IMR-90 (cell line): ENCODE measurements at regions not wholly inside any gene's neighbourhood (a gene's known extent, or its start where the extent isn't known, plus 50 kb on each side); places are given as distances from the start of the nearest gene placed in this dataset.

Experiments
- ATAC-seq: fragments of 200-7000 bp; cut with Tn5 transposase; 2 replicates; pipeline ENCODE4 v1.9.1; 2020; ENCODE audit warnings: low read depth, mild to moderate bottlenecking, moderate library complexity
- BruUV-seq: library from RNA; stranded (reverse); fragments of 400-500 nt; replicated peaks from 2 replicates; lab custom pipeline; 2021; lab: Mats Ljungman, UMichigan
- CTCF ChIA-PET: fragments of 300-600 bp; formaldehyde crosslinking; extraction: SDS; loops from one replicate; lab custom pipeline; 2021; ENCODE audit warnings: antibody characterized with exemption; lab: Yijun Ruan, JAX
- POLR2A ChIA-PET: fragments of 300-600 bp; sonication (Branson Sonifier 250); formaldehyde crosslinking; loops from one replicate; lab custom pipeline; 2022; ENCODE audit warnings: antibody characterized with exemption; ENCODE audit not compliant: unreplicated experiment; lab: Charles Lee
- DNase-seq: peaks from one replicate; pipeline ENCODE4 v3.0.0; 2013
- H2AFZ ChIP-seq: replicated peaks from 2 replicates; pipeline ENCODE3; 2013; ENCODE audit warnings: low read length, mild to moderate bottlenecking; ENCODE audit not compliant: poor library complexity
- H2AK5ac ChIP-seq: 2 replicates; pipeline ENCODE4 v1.6.1; 2013; ENCODE audit warnings: low read depth, low read length, inconsistent platforms
- H2AK9ac ChIP-seq: replicated peaks from 2 replicates; pipeline ENCODE3; 2013; ENCODE audit warnings: mild to moderate bottlenecking, low read depth, low read length, moderate library complexity; ENCODE audit not compliant: poor library complexity
- H2BK120ac ChIP-seq: 2 replicates; pipeline ENCODE4 v1.6.1; 2013; ENCODE audit warnings: low read depth, low read length, inconsistent platforms
- H2BK15ac ChIP-seq: 3 replicates; pipeline ENCODE4 v1.6.1; 2013; ENCODE audit warnings: low read depth, low read length, inconsistent platforms
- H2BK20ac ChIP-seq: 2 replicates; pipeline ENCODE4 v1.6.1; 2013; ENCODE audit warnings: low read depth, mild to moderate bottlenecking, inconsistent platforms, low read length, moderate library complexity
- H2BK5ac ChIP-seq: 2 replicates; pipeline ENCODE4 v1.6.1; 2013; ENCODE audit warnings: mild to moderate bottlenecking, low read depth, low read length, inconsistent platforms; ENCODE audit not compliant: poor library complexity, severe bottlenecking
- H3K14ac ChIP-seq: replicated peaks from 2 replicates; pipeline ENCODE4 v1.6.1; 2013; ENCODE audit warnings: low read depth, low read length, inconsistent platforms
- H3K18ac ChIP-seq: 2 replicates; pipeline ENCODE4 v1.6.1; 2013; ENCODE audit warnings: low read depth, low read length, control low read depth
- H3K23ac ChIP-seq: 2 replicates; pipeline ENCODE4 v1.6.1; 2013; ENCODE audit warnings: low read depth, low read length, inconsistent platforms
- H3K27ac ChIP-seq: 2 replicates; pipeline ENCODE4 v1.5.1; 2013; ENCODE audit warnings: mild to moderate bottlenecking, control low read depth, low read length; ENCODE audit not compliant: insufficient read depth
- H3K27me3 ChIP-seq: 2 replicates; pipeline ENCODE4 v1.6.1; 2013; ENCODE audit warnings: low read length; ENCODE audit not compliant: control insufficient read depth, insufficient read depth
- H3K36me3 ChIP-seq: 2 replicates; pipeline ENCODE4 v1.6.1; 2013; ENCODE audit warnings: low read length, mixed read lengths; ENCODE audit not compliant: control insufficient read depth, insufficient read depth
- H3K4ac ChIP-seq: 2 replicates; pipeline ENCODE4 v1.6.1; 2013; ENCODE audit warnings: low read depth, low read length, inconsistent platforms
- H3K4me1 ChIP-seq: 2 replicates; pipeline ENCODE4 v1.6.1; 2013; ENCODE audit warnings: low read length, mixed read lengths; ENCODE audit not compliant: control insufficient read depth, insufficient read depth
- H3K4me2 ChIP-seq: 2 replicates; pipeline ENCODE4 v1.6.1; 2013; ENCODE audit warnings: low read depth, mild to moderate bottlenecking, control low read depth, low read length, moderate library complexity
- H3K4me3 ChIP-seq: 2 replicates; pipeline ENCODE4 v1.5.1; 2013; ENCODE audit warnings: low read depth, mild to moderate bottlenecking, control low read depth, low read length, moderate library complexity; ENCODE audit not compliant: insufficient read depth
- H3K56ac ChIP-seq: 2 replicates; pipeline ENCODE4 v1.6.1; 2013; ENCODE audit warnings: low read length, inconsistent platforms; ENCODE audit not compliant: insufficient read depth; ENCODE audit errors: extremely low read depth
- H3K79me1 ChIP-seq, 2 experiments: 2 replicates each; pipeline ENCODE4 v1.6.1; 2013; ENCODE audit warnings: low read length in 2 of 2, inconsistent platforms in 1 of 2, low read depth in 1 of 2
- H3K9ac ChIP-seq: 2 replicates; pipeline ENCODE4 v1.6.1; 2013; ENCODE audit warnings: low read depth, low read length, control low read depth
- H3K9me1 ChIP-seq: 2 replicates; pipeline ENCODE4 v1.6.1; 2013; ENCODE audit warnings: low read length, inconsistent platforms; ENCODE audit not compliant: insufficient read depth
- H3K9me3 ChIP-seq: 2 replicates; pipeline ENCODE4 v1.6.1; 2013; ENCODE audit warnings: low read length; ENCODE audit not compliant: control insufficient read depth, insufficient read depth
- H4K20me1 ChIP-seq: 2 replicates; pipeline ENCODE4 v1.6.1; 2013; ENCODE audit warnings: low read length, inconsistent platforms; ENCODE audit not compliant: insufficient read depth
- H4K5ac ChIP-seq: 2 replicates; pipeline ENCODE4 v1.6.1; 2013; ENCODE audit warnings: mild to moderate bottlenecking, low read depth, low read length, control low read depth
- H4K8ac ChIP-seq, 2 experiments: 2 replicates each; pipeline ENCODE4 v1.6.1; 2013; ENCODE audit warnings: low read depth in 2 of 2, low read length in 2 of 2, control low read depth in 1 of 2, inconsistent platforms in 1 of 2
- H4K91ac ChIP-seq: 2 replicates; pipeline ENCODE4 v1.6.1; 2013; ENCODE audit warnings: low read depth, low read length, inconsistent platforms; ENCODE audit not compliant: insufficient read depth
- CEBPB ChIP-seq: IDR thresholded peaks from 2 replicates; pipeline ENCODE4 v1.6.1; 2012; ENCODE audit warnings: low read depth, low read length, improper control_type of control experiment
- FOS ChIP-seq: fragments of 150-350 bp; IDR thresholded peaks from 2 replicates; pipeline ENCODE4 v1.6.1; 2016; ENCODE audit warnings: low read depth, low read length
- MXI1 ChIP-seq: IDR thresholded peaks from 2 replicates; pipeline ENCODE4 v1.6.1; 2012; ENCODE audit warnings: low read depth, mild to moderate bottlenecking, low read length, moderate library complexity, borderline replicate concordance
- POLR2A ChIP-seq: IDR thresholded peaks from 2 replicates; pipeline ENCODE4 v1.6.1; 2012; ENCODE audit warnings: mild to moderate bottlenecking, low read depth, low read length
- RAD21 ChIP-seq: IDR thresholded peaks from 2 replicates; pipeline ENCODE4 v1.6.1; 2012; ENCODE audit warnings: low read length, improper control_type of control experiment
- RCOR1 ChIP-seq: IDR thresholded peaks from 2 replicates; pipeline ENCODE4 v1.6.1; 2012; ENCODE audit warnings: mild to moderate bottlenecking, low read length, improper control_type of control experiment; ENCODE audit not compliant: insufficient replicate concordance
- RFX5 ChIP-seq: IDR thresholded peaks from 2 replicates; pipeline ENCODE4 v1.8.0; 2012; ENCODE audit warnings: low read depth, mild to moderate bottlenecking, low read length, moderate library complexity
- SMC3 ChIP-seq: fragments of 150-350 bp; IDR thresholded peaks from 2 replicates; pipeline ENCODE4 v1.6.1; 2016; ENCODE audit warnings: low read depth, mild to moderate bottlenecking, antibody characterized with exemption, low read length, moderate library complexity
- WGBS, 2 experiments: methylation state at CpG; one replicate each; pipeline versions ENCODE4 v1.1.5 to v1.1.7; 2013; ENCODE audit warnings: missing lambda C conversion rate in 2 of 2; ENCODE audit not compliant: insufficient read length in 1 of 2; ENCODE audit errors: extremely low coverage in 2 of 2; 5-methylcytosine and 5-hydroxymethylcytosine counted together
- dilution Hi-C: fragments of 300-500 bp; cut with HindIII; formaldehyde crosslinking; loops from one replicate; pipeline ENCODE4 v1.14.3; 2018; ENCODE audit warnings: low sequenced_read_pairs; ENCODE audit not compliant: unreplicated experiment
- in situ Hi-C: fragments of 300-500 bp; cut with MboI; formaldehyde crosslinking; loops from 3 replicates; pipeline ENCODE4 v1.14.3; 2019; ENCODE audit warnings: low sequenced_read_pairs, inconsistent platforms, mixed read lengths
- intact Hi-C: fragments of 100-400 bp; cut with micrococcal nuclease; formaldehyde crosslinking; loops from 2 replicates; pipeline ENCODE4 v1.10.0; 2022
- TF ChIP-seq, protein P1 (sequence below): fragments of 150-350 bp; IDR thresholded peaks from 2 replicates; pipeline ENCODE4 v1.6.1; 2016; ENCODE audit warnings: low read depth, mild to moderate bottlenecking, low read length, moderate library complexity, borderline replicate concordance
- TF ChIP-seq, protein P2 (sequence below): conservative IDR thresholded peaks from 2 replicates; pipeline ENCODE4 v1.5.1; 2012; ENCODE audit warnings: mild to moderate bottlenecking, low read depth, low read length, improper control_type of control experiment
- TF ChIP-seq, protein P3 (sequence below): fragments of 150-350 bp; IDR thresholded peaks from 2 replicates; pipeline ENCODE4 v1.6.1; 2017; ENCODE audit warnings: mild to moderate bottlenecking, antibody characterized with exemption, low read length, low read depth

DNA sequence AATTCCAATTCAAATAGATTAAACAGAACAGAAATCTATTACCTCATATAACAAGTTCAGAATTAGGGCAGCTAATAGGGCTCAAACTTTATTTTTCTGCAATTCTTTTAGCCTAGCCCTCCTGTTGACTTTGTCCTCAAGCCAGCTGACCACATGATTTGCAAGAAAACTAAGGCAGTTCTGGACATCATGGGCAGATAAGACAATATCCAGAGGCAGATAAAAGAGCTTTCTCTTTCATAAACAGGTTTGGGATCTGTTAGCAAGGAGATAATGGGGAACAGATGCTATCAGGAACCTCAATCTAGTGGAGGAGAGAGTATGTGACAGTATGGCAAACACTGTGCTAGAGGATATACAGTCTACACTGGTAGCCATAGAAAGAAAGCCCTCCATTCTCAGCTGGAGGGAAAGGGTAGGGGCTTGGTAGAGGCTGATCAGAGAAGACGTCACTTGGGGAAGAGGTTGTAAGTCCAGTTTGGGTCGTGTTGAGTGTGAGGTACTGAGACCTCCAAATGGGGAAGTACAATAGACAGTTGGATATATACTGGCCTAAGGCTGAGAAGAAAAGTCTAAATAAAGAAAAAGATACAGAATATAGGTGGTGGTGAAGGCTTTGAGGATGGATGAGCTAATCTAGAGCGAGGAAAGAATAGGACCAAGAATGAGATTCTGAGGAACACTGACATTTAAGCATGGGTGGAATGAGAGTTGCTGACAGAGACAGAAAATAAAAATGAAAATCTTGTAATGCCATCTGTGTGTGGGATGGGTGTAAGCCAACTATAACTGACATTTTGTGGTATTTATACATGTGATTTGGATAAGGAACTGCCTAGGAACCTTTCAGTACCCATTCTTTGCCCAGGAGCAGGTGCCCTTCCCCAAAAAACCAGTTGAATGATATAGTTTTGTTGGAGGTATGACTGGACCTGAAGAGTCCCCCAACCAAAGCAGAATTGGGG, 67.4 kb downstream of the CYB561 start:
- Histone ChIP-seq H3K56ac (no peak overlapping the region), H3K4ac (no peak overlapping the region), H3K4me3 (no peak overlapping the region), H2AFZ (no peak overlapping the region), H2BK20ac (no peak overlapping the region), H3K9me1 (peaks cover 3% of the 10 kb centered on the region; the same call in 1 of the 2 replicates), H4K5ac (no peak overlapping the region), H3K23ac (no peak overlapping the region), H4K8ac (no peak overlapping the region), H4K91ac (no peak overlapping the region), H2BK15ac (no peak overlapping the region), H3K4me2 (no peak overlapping the region), H4K20me1 (peaks cover 4% of the 10 kb centered on the region), H3K18ac (no peak overlapping the region), H3K9ac (no peak overlapping the region), H3K27me3 (no peaks in the 10 kb centered on the region), H2BK5ac (no peak overlapping the region), H3K79me1 (peaks cover 17 to 19% of the 10 kb centered on the region in 2 experiments), H2AK5ac (no peak overlapping the region), H3K27ac (no peak overlapping the region), H2AK9ac (no peak overlapping the region), H3K36me3 (peaks cover 10% of the 10 kb centered on the region), H3K14ac (no peak overlapping the region), H3K9me3 (peaks cover 2% of the 10 kb centered on the region; the same call in 1 of the 2 replicates), H3K4me1 (peaks cover 8% of the 10 kb centered on the region; the same call in 1 of the 2 replicates), H2BK120ac (no peak overlapping the region)
- intact Hi-C loops: no loop called here
- POLR2A ChIA-PET: no interaction called here
- CTCF ChIA-PET: no interaction called here
- TF ChIP-seq MXI1 (no peak), FOS (no peak), POLR2A (no peak), CEBPB (no peak), RAD21 (no peak), RCOR1 (no peak), SMC3 (no peak), RFX5 (no peak)
- TF ChIP-seq, protein P1, sequence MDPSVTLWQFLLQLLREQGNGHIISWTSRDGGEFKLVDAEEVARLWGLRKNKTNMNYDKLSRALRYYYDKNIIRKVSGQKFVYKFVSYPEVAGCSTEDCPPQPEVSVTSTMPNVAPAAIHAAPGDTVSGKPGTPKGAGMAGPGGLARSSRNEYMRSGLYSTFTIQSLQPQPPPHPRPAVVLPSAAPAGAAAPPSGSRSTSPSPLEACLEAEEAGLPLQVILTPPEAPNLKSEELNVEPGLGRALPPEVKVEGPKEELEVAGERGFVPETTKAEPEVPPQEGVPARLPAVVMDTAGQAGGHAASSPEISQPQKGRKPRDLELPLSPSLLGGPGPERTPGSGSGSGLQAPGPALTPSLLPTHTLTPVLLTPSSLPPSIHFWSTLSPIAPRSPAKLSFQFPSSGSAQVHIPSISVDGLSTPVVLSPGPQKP: no peak
- TF ChIP-seq, protein P2, sequence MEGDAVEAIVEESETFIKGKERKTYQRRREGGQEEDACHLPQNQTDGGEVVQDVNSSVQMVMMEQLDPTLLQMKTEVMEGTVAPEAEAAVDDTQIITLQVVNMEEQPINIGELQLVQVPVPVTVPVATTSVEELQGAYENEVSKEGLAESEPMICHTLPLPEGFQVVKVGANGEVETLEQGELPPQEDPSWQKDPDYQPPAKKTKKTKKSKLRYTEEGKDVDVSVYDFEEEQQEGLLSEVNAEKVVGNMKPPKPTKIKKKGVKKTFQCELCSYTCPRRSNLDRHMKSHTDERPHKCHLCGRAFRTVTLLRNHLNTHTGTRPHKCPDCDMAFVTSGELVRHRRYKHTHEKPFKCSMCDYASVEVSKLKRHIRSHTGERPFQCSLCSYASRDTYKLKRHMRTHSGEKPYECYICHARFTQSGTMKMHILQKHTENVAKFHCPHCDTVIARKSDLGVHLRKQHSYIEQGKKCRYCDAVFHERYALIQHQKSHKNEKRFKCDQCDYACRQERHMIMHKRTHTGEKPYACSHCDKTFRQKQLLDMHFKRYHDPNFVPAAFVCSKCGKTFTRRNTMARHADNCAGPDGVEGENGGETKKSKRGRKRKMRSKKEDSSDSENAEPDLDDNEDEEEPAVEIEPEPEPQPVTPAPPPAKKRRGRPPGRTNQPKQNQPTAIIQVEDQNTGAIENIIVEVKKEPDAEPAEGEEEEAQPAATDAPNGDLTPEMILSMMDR: no peak
- TF ChIP-seq, protein P3, sequence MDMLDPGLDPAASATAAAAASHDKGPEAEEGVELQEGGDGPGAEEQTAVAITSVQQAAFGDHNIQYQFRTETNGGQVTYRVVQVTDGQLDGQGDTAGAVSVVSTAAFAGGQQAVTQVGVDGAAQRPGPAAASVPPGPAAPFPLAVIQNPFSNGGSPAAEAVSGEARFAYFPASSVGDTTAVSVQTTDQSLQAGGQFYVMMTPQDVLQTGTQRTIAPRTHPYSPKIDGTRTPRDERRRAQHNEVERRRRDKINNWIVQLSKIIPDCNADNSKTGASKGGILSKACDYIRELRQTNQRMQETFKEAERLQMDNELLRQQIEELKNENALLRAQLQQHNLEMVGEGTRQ: no peak
- dilution Hi-C loops: no loop called here
- 67% methylated on average over 2 of the region's 3 CpGs; no CpG with 5 or more reads in 1 of the 2 experiments for WGBS, 2 experiments
- no peak for DNase-seq
- in situ Hi-C loops: no loop called here
- BruUV-seq: no TSS peak
- ATAC-seq: no peak
